ENCODE measurements at regions not wholly inside any gene's neighbourhood (a gene's known extent, or its start where the extent isn't known, plus 50 kb on each side); places are given as distances from the start of the nearest gene placed in this dataset.

DNA sequence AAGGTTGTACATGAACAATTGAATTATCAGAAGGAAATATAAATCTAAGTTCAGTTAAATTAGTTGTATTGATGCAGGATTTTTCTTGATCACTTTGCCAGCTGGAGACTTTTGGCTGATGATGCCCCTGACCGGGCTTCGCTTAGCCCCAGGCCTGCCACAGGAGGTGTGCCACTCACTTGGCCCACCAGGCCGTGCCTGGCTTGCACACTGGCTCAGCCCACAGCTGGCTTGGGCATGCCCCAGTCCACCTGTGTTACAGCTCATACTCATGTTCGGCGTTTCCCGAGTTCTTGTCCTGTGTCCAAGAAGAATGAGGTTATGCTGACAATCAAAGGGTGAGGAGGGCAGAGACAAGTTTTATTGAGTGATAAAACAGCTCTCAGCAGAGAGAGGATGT lies 773.9 kb upstream of the FANCL start:
- TF ChIP-seq, protein P1, sequence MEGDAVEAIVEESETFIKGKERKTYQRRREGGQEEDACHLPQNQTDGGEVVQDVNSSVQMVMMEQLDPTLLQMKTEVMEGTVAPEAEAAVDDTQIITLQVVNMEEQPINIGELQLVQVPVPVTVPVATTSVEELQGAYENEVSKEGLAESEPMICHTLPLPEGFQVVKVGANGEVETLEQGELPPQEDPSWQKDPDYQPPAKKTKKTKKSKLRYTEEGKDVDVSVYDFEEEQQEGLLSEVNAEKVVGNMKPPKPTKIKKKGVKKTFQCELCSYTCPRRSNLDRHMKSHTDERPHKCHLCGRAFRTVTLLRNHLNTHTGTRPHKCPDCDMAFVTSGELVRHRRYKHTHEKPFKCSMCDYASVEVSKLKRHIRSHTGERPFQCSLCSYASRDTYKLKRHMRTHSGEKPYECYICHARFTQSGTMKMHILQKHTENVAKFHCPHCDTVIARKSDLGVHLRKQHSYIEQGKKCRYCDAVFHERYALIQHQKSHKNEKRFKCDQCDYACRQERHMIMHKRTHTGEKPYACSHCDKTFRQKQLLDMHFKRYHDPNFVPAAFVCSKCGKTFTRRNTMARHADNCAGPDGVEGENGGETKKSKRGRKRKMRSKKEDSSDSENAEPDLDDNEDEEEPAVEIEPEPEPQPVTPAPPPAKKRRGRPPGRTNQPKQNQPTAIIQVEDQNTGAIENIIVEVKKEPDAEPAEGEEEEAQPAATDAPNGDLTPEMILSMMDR (IDR thresholded peaks at IDR 0.05), result no peak
- no peak for TF ChIP-seq POLR2A (IDR thresholded peaks at IDR 0.05)
